GM12892 (cell line): ENCODE measurements at regions not wholly inside any gene's neighbourhood (a gene's known extent, or its start where the extent isn't known, plus 50 kb on each side); places are given as distances from the start of the nearest gene placed in this dataset.
"Not testable (repeated sequence)": the region's sequence is repeated elsewhere in the genome, so short reads cannot be mapped to it uniquely, and the experiment has no call there.

Experiments
- DNase-seq: peaks from one replicate; pipeline ENCODE4 v3.0.0; 2011; ENCODE audit not compliant: insufficient read length
- FAIRE-seq: peaks from 2 replicates; lab custom pipeline; 2011; peaks lifted over from hg19 to GRCh38; lab: Jason Lieb, UNC
- POLR2A ChIP-seq: IDR thresholded peaks from 2 replicates; pipeline ENCODE4 v1.6.1; 2011; ENCODE audit warnings: low read depth, low read length, control low read depth
- POLR2AphosphoS5 ChIP-seq: IDR thresholded peaks from 2 replicates; pipeline ENCODE4 v1.6.1; 2011; ENCODE audit warnings: low read depth, low read length, control low read depth
- TAF1 ChIP-seq: IDR thresholded peaks from 2 replicates; pipeline ENCODE4 v1.6.1; 2011; ENCODE audit warnings: low read depth, mild to moderate bottlenecking, control low read depth, low read length, borderline replicate concordance

- DNase-seq (no peak), FAIRE-seq (no peak)
- TF ChIP-seq POLR2A (no peak), TAF1 (no peak), POLR2AphosphoS5 (no peak)
Observed at GRCh38 chr18:45337477-45337876, 277.8 kb upstream of the SLC14A2 start.

GRCh38 chr18:45339810-45340550, 275.3 kb upstream of the SLC14A2 start:
- FAIRE-seq (no peak), DNase-seq (no peak)
- TF ChIP-seq POLR2A (no peak), POLR2AphosphoS5 (no peak), TAF1 (no peak)

- DNase-seq (no peak), FAIRE-seq (no peak)
- TF ChIP-seq POLR2AphosphoS5 (no peak), POLR2A (no peak), TAF1 (no peak)
Observed at GRCh38 chr18:45340884-45341283, 274.4 kb upstream of the SLC14A2 start.

- TF ChIP-seq POLR2AphosphoS5, result no peak
- no peak for TF ChIP-seq TAF1
- no peak for TF ChIP-seq POLR2A
- DNase-seq (no peak), FAIRE-seq (no peak)
Observed at GRCh38 chr18:45341454-45341853, 273.8 kb upstream of the SLC14A2 start.

- FAIRE-seq (no peak), DNase-seq (no peak)
- TF ChIP-seq TAF1 (no peak), POLR2A (no peak), POLR2AphosphoS5 (no peak)
Observed at GRCh38 chr18:45342166-45342565, 273.1 kb upstream of the SLC14A2 start.

- no peak for FAIRE-seq
- DNase-seq, result no peak
- TF ChIP-seq TAF1 (no peak), POLR2AphosphoS5 (no peak), POLR2A (no peak)
Observed at GRCh38 chr18:45342653-45343052, 272.6 kb upstream of the SLC14A2 start.

- no peak for DNase-seq
- FAIRE-seq, result no peak
- TF ChIP-seq TAF1 (no peak), POLR2AphosphoS5 (no peak), POLR2A (no peak)
Observed at GRCh38 chr18:45343365-45343764, 271.9 kb upstream of the SLC14A2 start.

GRCh38 chr18:45344680-45345079, 270.6 kb upstream of the SLC14A2 start:
- DNase-seq, FAIRE-seq: not testable (repeated sequence)

- DNase-seq (no peak), FAIRE-seq (no peak)
- TF ChIP-seq POLR2A (no peak), TAF1 (no peak), POLR2AphosphoS5 (no peak)
Observed at GRCh38 chr18:45349019-45349418, 266.3 kb upstream of the SLC14A2 start.

- FAIRE-seq (no peak), DNase-seq (no peak)
- TF ChIP-seq POLR2AphosphoS5, result no peak
- no peak for TF ChIP-seq POLR2A
- no peak for TF ChIP-seq TAF1
Observed at GRCh38 chr18:45349467-45349866, 265.8 kb upstream of the SLC14A2 start.

GRCh38 chr18:45350404-45351156, 264.7 kb upstream of the SLC14A2 start:
- DNase-seq (no peak), FAIRE-seq (no peak)
- no peak for TF ChIP-seq TAF1
- TF ChIP-seq POLR2A, result no peak
- no peak for TF ChIP-seq POLR2AphosphoS5

- DNase-seq, result no peak
- no peak for FAIRE-seq
- TF ChIP-seq TAF1 (no peak), POLR2AphosphoS5 (no peak), POLR2A (no peak)
Observed at GRCh38 chr18:45352874-45353273, 262.4 kb upstream of the SLC14A2 start.
